ENCODE measurements at regions not wholly inside any gene's neighbourhood (a gene's known extent, or its start where the extent isn't known, plus 50 kb on each side); places are given as distances from the start of the nearest gene placed in this dataset.

DNA sequence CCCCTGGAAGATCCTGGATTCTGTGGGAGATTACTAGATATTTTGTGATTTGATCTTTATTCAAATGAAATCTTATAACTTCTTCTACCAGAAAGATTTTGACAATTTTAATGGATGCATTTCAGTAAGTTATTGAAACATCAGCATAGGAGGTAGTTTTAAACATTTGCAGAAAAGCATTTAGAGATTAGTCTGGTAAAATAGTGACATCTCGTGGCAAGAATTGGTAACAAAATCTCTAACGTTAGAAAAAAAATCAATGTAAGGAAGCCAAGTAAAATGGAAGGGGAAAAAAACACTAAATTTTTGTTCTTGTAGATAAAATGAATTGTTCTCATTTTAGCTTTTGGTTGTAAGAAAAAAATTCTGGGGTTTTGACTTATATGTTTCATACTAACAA lies 73.3 kb downstream of the TASL start:
- Histone ChIP-seq H3K9me3 (ENCODE audit: control insufficient read depth, low read length) (no peaks in the 10 kb centered on the region), H3K27me3 (ENCODE audit: control insufficient read depth, insufficient read depth) (no peaks in the 10 kb centered on the region), H3K27ac (ENCODE audit: low read length) (no peak overlapping the region), H3K4me1 (ENCODE audit: control insufficient read depth, insufficient read depth, low read length) (no peaks in the 10 kb centered on the region), H3K4me3 (ENCODE audit: low read length) (no peak overlapping the region)
- no peak for ATAC-seq
- no peak for DNase-seq
- WGBS: 1% methylated on average over 2 of the region's 2 CpGs
- intact Hi-C loops (cut with DNase I): loop anchor here in 2 of 4 donors (5.0 to 10.0 kb wide), 2 partner anchors 227 to 230 kb away; no protein-coding TSS in a partner anchor

DNA sequence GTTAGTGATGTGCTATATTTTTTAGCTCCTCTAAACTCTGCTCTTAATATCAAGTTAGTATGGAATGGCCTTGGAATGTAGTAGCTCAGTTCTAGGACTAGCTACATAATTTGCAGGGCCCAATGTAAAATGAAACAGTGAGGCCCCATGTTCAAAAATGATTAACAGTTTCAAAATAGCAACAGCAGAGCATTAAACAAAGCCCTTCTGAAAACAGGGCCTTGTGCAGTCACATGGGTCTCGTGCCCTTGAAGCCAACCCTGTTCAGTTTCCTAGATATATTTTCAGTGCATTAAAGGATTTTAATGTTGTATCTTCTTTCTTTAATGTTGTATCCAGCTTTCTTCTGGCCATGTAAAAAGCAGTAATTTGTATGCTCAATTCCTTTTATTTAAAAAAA lies 82.1 kb downstream of the TASL start:
- intact Hi-C loops (cut with DNase I): no loop called here
- Histone ChIP-seq H3K4me3 (ENCODE audit: low read length) (no peak overlapping the region), H3K4me1 (ENCODE audit: control insufficient read depth, insufficient read depth, low read length) (no peaks in the 10 kb centered on the region), H3K27ac (ENCODE audit: low read length) (no peak overlapping the region), H3K9me3 (ENCODE audit: control insufficient read depth, low read length) (no peaks in the 10 kb centered on the region), H3K27me3 (ENCODE audit: control insufficient read depth, insufficient read depth) (no peaks in the 10 kb centered on the region)
- ATAC-seq: no peak
- no peak for DNase-seq
- WGBS: 69% methylated on average over 1 of the region's 1 CpG

DNA sequence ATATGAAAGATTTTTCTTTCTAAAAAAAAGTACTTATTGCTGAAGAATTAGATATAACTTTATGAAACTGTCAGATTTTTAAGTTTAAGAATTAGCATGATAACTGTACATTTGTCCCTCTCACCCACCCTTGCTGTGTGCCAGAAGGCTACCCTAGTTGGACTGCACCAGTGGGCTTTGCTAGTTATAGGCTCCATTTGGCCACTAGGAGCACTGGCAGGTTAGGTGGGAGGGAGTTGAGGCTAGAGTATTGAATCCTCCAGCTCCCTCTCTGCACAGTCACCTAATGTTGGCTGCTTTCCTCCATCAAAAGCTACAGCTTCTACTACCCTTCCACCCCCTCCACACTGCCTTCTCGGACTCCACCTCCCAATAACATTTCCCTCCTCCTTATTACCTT lies 84.2 kb downstream of the TASL start:
- WGBS: 85% methylated on average over 1 of the region's 1 CpG
- intact Hi-C loops (cut with DNase I): no loop called here
- Histone ChIP-seq H3K27ac (ENCODE audit: low read length) (no peak overlapping the region), H3K4me3 (ENCODE audit: low read length) (no peak overlapping the region), H3K9me3 (ENCODE audit: control insufficient read depth, low read length) (no peaks in the 10 kb centered on the region), H3K4me1 (ENCODE audit: control insufficient read depth, insufficient read depth, low read length) (no peaks in the 10 kb centered on the region), H3K27me3 (ENCODE audit: control insufficient read depth, insufficient read depth) (no peaks in the 10 kb centered on the region)
- DNase-seq (no peak), ATAC-seq (no peak)

DNA sequence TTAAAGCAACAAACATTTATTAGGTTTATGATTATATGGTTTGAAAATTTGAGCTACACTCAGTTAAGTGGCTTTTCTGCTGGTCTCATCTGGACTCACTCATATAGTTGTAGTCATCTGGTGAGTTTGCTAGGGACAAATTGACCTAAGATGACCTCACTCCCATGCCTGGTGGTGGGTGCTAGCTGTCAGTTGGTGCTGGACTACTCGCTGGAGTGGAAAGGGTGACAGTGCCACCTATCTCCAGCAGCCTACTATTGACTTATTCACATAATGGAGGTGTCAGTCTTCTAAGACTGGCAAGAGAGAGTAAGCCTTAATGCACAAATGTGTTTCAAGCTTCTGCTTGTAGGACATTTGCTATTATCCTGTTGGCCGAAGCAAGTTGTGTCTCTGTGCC lies 88.2 kb downstream of the TASL start:
- H3K4me3 ChIP-seq (ENCODE audit: low read length): no peak overlapping the region
- ATAC-seq (no peak), DNase-seq (no peak)
- no peak overlapping the region for H3K27ac ChIP-seq (ENCODE audit: low read length)
- no peaks in the 10 kb centered on the region for H3K9me3 ChIP-seq (ENCODE audit: control insufficient read depth, low read length)
- no peaks in the 10 kb centered on the region for H3K27me3 ChIP-seq (ENCODE audit: control insufficient read depth, insufficient read depth)
- WGBS: 75% methylated on average over 2 of the region's 2 CpGs
- no peaks in the 10 kb centered on the region for H3K4me1 ChIP-seq (ENCODE audit: control insufficient read depth, insufficient read depth, low read length)
- intact Hi-C loops (cut with DNase I): no loop called here

DNA sequence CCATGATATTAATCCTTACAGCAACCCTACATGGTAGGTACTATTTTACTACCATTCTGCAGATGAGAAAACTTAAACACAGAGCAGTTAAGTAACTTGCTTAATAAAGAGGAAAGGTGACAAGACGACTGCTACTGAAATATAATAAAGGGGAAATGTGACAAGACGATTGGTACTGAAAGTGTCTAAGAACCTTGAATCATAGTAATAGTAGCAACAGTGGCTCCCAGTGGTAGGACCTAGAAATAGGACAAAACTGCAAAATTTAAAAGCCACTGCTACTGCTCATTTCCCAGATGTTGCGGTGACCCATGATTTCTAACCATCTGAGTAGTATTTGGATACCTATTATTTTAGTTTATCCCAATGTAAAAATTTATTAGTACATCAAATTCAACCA lies 89.5 kb downstream of the TASL start:
- WGBS: 33% methylated on average over 3 of the region's 3 CpGs
- Histone ChIP-seq H3K9me3 (ENCODE audit: control insufficient read depth, low read length) (no peaks in the 10 kb centered on the region), H3K27me3 (ENCODE audit: control insufficient read depth, insufficient read depth) (no peaks in the 10 kb centered on the region), H3K4me1 (ENCODE audit: control insufficient read depth, insufficient read depth, low read length) (no peaks in the 10 kb centered on the region), H3K4me3 (ENCODE audit: low read length) (no peak overlapping the region), H3K27ac (ENCODE audit: low read length) (no peak overlapping the region)
- intact Hi-C loops (cut with DNase I): no loop called here
- ATAC-seq: no peak
- no peak for DNase-seq

DNA sequence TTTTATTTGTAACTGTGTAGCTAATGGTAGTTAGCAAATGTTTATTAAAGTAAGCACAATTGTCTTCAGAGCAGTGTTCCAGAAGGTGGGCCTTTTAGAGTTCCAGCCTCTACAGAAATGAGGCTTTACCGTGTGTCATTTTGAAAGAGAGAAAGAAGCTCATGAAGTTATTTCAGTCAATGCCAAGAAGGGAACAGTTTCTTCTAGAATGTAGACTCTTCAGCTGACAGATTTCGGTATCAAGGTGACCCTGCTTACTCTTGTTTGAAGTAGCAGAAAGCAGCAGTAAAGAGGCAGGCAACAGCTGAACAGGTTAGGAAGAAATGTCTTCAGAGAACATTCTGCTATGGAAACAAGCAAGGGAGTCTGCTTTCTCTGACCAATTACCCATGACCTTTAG lies 93.6 kb downstream of the TASL start:
- Histone ChIP-seq H3K27ac (ENCODE audit: low read length) (no peak overlapping the region), H3K4me3 (ENCODE audit: low read length) (no peak overlapping the region), H3K9me3 (ENCODE audit: control insufficient read depth, low read length) (no peaks in the 10 kb centered on the region), H3K27me3 (ENCODE audit: control insufficient read depth, insufficient read depth) (no peaks in the 10 kb centered on the region), H3K4me1 (ENCODE audit: control insufficient read depth, insufficient read depth, low read length) (no peaks in the 10 kb centered on the region)
- ATAC-seq (no peak), DNase-seq (no peak)
- intact Hi-C loops (cut with DNase I): no loop called here
- WGBS: 65% methylated on average over 2 of the region's 2 CpGs

DNA sequence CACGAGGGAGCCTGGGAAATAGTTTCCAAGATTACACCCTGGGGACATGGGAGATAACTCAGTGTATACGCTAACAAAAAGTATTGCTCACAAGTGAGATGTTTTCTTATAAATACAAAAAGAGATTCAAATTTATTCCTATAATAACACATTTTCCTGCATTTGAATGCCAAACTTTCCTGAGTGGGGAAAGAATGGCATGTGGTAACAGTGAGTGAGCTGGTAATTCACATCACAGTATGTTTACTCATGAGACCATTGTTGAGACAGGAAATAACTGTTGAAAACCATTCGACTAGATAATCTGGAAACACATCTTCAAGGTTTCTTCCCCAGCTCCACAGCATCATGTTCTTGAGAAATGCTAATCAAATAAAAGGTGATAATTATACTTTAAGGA lies 109.1 kb downstream of the TASL start:
- Histone ChIP-seq H3K4me1 (ENCODE audit: control insufficient read depth, insufficient read depth, low read length) (no peaks in the 10 kb centered on the region), H3K27me3 (ENCODE audit: control insufficient read depth, insufficient read depth) (no peaks in the 10 kb centered on the region), H3K27ac (ENCODE audit: low read length) (no peak overlapping the region), H3K4me3 (ENCODE audit: low read length) (no peak overlapping the region), H3K9me3 (ENCODE audit: control insufficient read depth, low read length) (no peaks in the 10 kb centered on the region)
- intact Hi-C loops (cut with DNase I): no loop called here
- no peak for ATAC-seq
- no peak for DNase-seq
- WGBS: 25% methylated on average over 3 of the region's 3 CpGs
